K562 (cell line): ENCODE measurements at regions not wholly inside any gene's neighbourhood (a gene's known extent, or its start where the extent isn't known, plus 50 kb on each side); places are given as distances from the start of the nearest gene placed in this dataset.

Experiments used
- POLR2AphosphoS5 ChIP-seq: IDR thresholded peaks from 2 replicates; pipeline ENCODE4 v1.6.1; 2011; ENCODE audit warnings: mild to moderate bottlenecking, low read depth, low read length, moderate library complexity; ENCODE audit not compliant: control insufficient read depth, insufficient read depth
- RB1 ChIP-seq: fragments of 450-650 bp; IDR thresholded peaks from 2 replicates; pipeline ENCODE4 v1.6.1; 2017; ENCODE audit warnings: low read depth, mild to moderate bottlenecking

- TF ChIP-seq POLR2AphosphoS5 (no peak), RB1 (no peak)
Measured at GRCh38 chr9:115837618-115838017, 316.0 kb upstream of the PAPPA start.
